ENCODE measurements at regions not wholly inside any gene's neighbourhood (a gene's known extent, or its start where the extent isn't known, plus 50 kb on each side); places are given as distances from the start of the nearest gene placed in this dataset.

GRCh38 chr2:238651306-238652052 lies 196.4 kb upstream of the TWIST2 start:
- no peak overlapping the region for H3K27ac ChIP-seq
- TF ChIP-seq, protein P1, sequence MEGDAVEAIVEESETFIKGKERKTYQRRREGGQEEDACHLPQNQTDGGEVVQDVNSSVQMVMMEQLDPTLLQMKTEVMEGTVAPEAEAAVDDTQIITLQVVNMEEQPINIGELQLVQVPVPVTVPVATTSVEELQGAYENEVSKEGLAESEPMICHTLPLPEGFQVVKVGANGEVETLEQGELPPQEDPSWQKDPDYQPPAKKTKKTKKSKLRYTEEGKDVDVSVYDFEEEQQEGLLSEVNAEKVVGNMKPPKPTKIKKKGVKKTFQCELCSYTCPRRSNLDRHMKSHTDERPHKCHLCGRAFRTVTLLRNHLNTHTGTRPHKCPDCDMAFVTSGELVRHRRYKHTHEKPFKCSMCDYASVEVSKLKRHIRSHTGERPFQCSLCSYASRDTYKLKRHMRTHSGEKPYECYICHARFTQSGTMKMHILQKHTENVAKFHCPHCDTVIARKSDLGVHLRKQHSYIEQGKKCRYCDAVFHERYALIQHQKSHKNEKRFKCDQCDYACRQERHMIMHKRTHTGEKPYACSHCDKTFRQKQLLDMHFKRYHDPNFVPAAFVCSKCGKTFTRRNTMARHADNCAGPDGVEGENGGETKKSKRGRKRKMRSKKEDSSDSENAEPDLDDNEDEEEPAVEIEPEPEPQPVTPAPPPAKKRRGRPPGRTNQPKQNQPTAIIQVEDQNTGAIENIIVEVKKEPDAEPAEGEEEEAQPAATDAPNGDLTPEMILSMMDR (IDR thresholded peaks at IDR 0.05) = no peak
- TF ChIP-seq ZFX (IDR thresholded peaks at IDR 0.05; ENCODE audit: borderline replicate concordance) = no peak

DNA sequence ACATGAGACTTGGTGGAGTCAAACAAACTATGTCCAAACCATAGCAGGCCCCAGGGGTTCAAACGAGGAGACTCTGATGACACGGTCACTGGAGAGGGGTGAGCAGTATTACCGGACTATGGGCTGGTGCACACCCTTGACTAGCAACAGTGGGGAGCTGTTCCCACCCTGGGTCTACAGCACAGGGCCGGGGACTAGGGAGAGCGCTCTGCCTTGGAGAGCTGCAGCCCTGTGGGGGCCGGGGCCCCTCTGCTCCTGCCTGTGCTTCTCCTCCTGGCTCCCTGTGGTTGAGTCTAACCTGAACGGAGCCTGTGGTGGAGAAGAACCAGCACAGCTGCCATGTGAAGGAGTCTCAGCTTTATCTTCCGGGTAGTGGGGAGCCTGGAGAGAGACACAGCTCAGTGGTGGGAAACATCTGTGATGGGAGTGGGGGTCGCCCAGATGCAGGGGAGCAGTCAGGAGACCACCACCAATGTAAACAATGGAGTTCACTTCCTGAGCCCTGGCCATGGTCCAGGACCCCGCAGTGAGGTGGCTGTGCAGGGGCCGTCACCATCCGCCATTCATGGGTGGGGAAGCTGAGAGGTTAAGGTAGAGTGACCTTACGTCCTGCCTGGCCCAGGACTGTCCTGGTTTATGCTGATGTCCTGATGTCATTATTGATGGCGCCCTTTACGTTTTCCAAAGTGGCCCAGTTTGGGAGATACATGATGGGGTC lies 195.7 kb upstream of the TWIST2 start:
- no peak overlapping the region for H3K27ac ChIP-seq
- no peak for TF ChIP-seq ZFX (IDR thresholded peaks at IDR 0.05; ENCODE audit: borderline replicate concordance)
- TF ChIP-seq, protein P1 (IDR thresholded peaks at IDR 0.05) = no peak

- no peak for TF ChIP-seq ZFX (IDR thresholded peaks at IDR 0.05; ENCODE audit: borderline replicate concordance)
- TF ChIP-seq, protein P1 (IDR thresholded peaks at IDR 0.05) = no peak
- H3K27ac ChIP-seq = no peak overlapping the region
Measured at GRCh38 chr2:238652771-238653157, 195.1 kb upstream of the TWIST2 start.

- TF ChIP-seq, protein P1 (IDR thresholded peaks at IDR 0.05) = no peak
- H3K27ac ChIP-seq = no peak overlapping the region
Measured at GRCh38 chr2:238653431-238654109, 194.3 kb upstream of the TWIST2 start.

DNA sequence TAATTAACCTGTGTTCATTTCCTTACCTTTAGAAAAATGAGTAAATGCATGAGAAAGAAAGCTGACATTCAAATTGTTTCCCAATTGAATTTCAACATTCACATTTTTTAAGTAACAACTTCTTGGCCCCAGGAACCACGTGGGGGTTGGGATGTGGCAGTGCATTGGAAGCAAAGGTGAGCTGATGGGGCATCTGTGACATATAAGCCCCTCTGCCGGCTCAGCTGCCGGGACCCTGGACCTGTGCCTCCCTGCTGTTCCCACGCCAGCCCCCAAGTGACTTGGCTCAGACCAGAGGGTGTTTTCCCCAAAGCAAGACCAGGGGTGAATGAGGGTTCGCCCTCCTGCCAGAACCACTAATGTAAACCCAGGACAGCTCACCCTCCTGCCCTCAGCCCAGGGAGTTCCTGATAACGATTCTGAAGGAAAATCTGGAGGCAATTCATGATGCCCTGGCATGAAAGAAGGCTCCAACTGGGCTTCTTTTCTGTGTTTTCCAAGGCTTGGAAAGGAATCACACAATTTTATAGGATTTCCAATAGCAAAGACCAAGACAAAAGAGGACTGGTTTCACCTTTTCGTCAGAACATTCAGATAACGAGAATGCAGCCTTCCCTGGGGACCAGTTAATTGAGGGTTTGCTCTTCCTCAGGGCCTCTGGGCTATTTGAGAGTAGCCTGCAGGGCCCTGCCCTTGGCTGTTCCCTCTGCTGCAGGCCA lies 193.2 kb upstream of the TWIST2 start:
- TF ChIP-seq, protein P1 (IDR thresholded peaks at IDR 0.05) = no peak
- TF ChIP-seq ZFX (IDR thresholded peaks at IDR 0.05; ENCODE audit: borderline replicate concordance) = no peak
- H3K27ac ChIP-seq = no peak overlapping the region

GRCh38 chr2:238655198-238655860 lies 192.6 kb upstream of the TWIST2 start:
- no peak overlapping the region for H3K27ac ChIP-seq
- no peak for TF ChIP-seq ZFX (IDR thresholded peaks at IDR 0.05; ENCODE audit: borderline replicate concordance)
- TF ChIP-seq, protein P1 (IDR thresholded peaks at IDR 0.05) = no peak
